ENCODE measurements at regions not wholly inside any gene's neighbourhood (a gene's known extent, or its start where the extent isn't known, plus 50 kb on each side); places are given as distances from the start of the nearest gene placed in this dataset.

DNA sequence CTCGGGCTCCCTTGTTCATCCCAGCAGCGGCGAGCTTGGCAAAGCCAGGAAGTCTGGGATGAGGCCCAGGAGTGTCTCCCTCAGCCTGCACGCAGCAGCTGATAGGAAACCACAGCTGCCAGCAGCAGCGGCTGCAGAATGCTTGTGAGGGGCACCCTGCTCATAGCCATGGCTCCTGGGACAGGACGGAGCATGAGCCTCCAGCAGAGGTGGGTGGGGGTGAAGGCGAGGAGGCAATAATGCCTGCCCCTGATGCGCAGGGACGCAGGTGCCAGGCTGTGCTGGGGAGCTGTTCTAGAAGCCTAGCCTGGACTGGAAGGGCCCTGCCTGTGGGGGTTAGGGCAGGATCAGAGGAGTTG lies 157.9 kb downstream of the CD83 start:
- TF ChIP-seq CTCF (IDR thresholded peaks at IDR 0.05) = no peak
- no peak for TF ChIP-seq TCF7L2 (IDR thresholded peaks at IDR 0.05; ENCODE audit: low read depth, low read length)
